Body of pancreas (tissue), 4 donors: ENCODE measurements at regions not wholly inside any gene's neighbourhood (a gene's known extent, or its start where the extent isn't known, plus 50 kb on each side); places are given as distances from the start of the nearest gene placed in this dataset.

ENCODE experiments used
- ATAC-seq: fragments of 150-250 bp; one replicate; pipeline ENCODE4 v1.9.1; 2016
- DNase-seq, 4 donors: peaks; one replicate each; pipeline ENCODE4 v3.0.0-alpha.2; 2019
- H3K27ac ChIP-seq, 4 donors: fragments of 200-600 bp; sonication (generic); 1 replicate in 3 of 4; 2 replicates in 1 of 4; pipeline versions ENCODE4 v1.5.1 to v1.6.1; 2016 to 2019; ENCODE audit warnings: mild to moderate bottlenecking in 1 of 4, mixed read lengths in 1 of 4, moderate library complexity in 1 of 4
- H3K27me3 ChIP-seq, 2 donors: fragments of 200-600 bp; sonication (generic); one replicate each; pipeline ENCODE4 v1.6.0; 2016; ENCODE audit warnings: mild to moderate bottlenecking in 1 of 2
- H3K36me3 ChIP-seq, 2 donors: fragments of 200-600 bp; sonication (generic); replicated peaks in 1 of 2; 2 replicates each; pipeline ENCODE4 v1.5.1; 2016; ENCODE audit warnings: low read depth in 2 of 2; ENCODE audit not compliant: insufficient read depth in 1 of 2
- H3K4me1 ChIP-seq: fragments of 200-600 bp; sonication (generic); one replicate; pipeline ENCODE4 v1.6.0; 2016
- H3K4me3 ChIP-seq, 2 donors: fragments of 200-600 bp; sonication (generic); 1 replicate in 1 of 2; 2 replicates in 1 of 2; pipeline ENCODE4 v1.5.1; 2016 to 2019
- H3K9me3 ChIP-seq, 3 donors: fragments of 200-600 bp; sonication (generic); 1 replicate in 2 of 3; 2 replicates in 1 of 3; pipeline ENCODE4 v1.5.1; 2016
- CTCF ChIP-seq, 7 experiments: fragments of 450-650 bp in 4 of 7; fragments of 200-600 bp in 3 of 7; sonication (generic) in 3 of 7; IDR thresholded peaks; one replicate each; pipeline ENCODE4 v1.5.1; 2016 to 2019; ENCODE audit warnings: antibody characterized with exemption in 7 of 7
- POLR2A ChIP-seq, 3 donors: fragments of 450-650 bp; IDR thresholded peaks; one replicate each; pipeline ENCODE4 v1.6.1; 2016; ENCODE audit warnings: antibody characterized with exemption in 3 of 3, mild to moderate bottlenecking in 2 of 3
- WGBS, 2 donors: methylation state at CpG; one replicate each; pipeline ENCODE4 v1.1.5; 2017; 5-methylcytosine and 5-hydroxymethylcytosine counted together
- intact Hi-C: fragments of 100-400 bp; cut with DNase I; formaldehyde crosslinking; loops from one replicate; pipeline ENCODE4 v1.15.1; 2023

- Histone ChIP-seq H3K36me3 (no peaks in the 10 kb centered on the region), H3K4me1 (no peaks in the 10 kb centered on the region), H3K27ac (no peak overlapping the region), H3K9me3 (peaks cover 0 to 4% (median 0%) of the 10 kb centered on the region in 3 donors), H3K27me3 (no peaks in the 10 kb centered on the region), H3K4me3 (no peak overlapping the region)
- 43 to 63% methylated on average over 1 of the region's 1 CpG for WGBS, 2 donors
- no peak for DNase-seq
- no peak for TF ChIP-seq POLR2A (IDR thresholded peaks at IDR 0.05)
- TF ChIP-seq CTCF (IDR thresholded peaks at IDR 0.05): no peak
- intact Hi-C loops: no loop called here
- ATAC-seq: no peak
Observed at GRCh38 chr4:12929784-12930183, 554.4 kb downstream of the RAB28 start.

GRCh38 chr4:12928751-12929150, 555.4 kb downstream of the RAB28 start:
- no peaks in the 10 kb centered on the region for H3K36me3 ChIP-seq
- no peaks in the 10 kb centered on the region for H3K27me3 ChIP-seq
- no peak for TF ChIP-seq POLR2A (IDR thresholded peaks at IDR 0.05)
- no peak for TF ChIP-seq CTCF (IDR thresholded peaks at IDR 0.05)
- DNase-seq: no peak
- no peak overlapping the region for H3K4me3 ChIP-seq
- ATAC-seq: no peak
- intact Hi-C loops: no loop called here
- no peaks in the 10 kb centered on the region for H3K4me1 ChIP-seq
- no peak overlapping the region for H3K27ac ChIP-seq
- H3K9me3 ChIP-seq: peaks cover 0 to 4% (median 0%) of the 10 kb centered on the region in 3 donors

DNA sequence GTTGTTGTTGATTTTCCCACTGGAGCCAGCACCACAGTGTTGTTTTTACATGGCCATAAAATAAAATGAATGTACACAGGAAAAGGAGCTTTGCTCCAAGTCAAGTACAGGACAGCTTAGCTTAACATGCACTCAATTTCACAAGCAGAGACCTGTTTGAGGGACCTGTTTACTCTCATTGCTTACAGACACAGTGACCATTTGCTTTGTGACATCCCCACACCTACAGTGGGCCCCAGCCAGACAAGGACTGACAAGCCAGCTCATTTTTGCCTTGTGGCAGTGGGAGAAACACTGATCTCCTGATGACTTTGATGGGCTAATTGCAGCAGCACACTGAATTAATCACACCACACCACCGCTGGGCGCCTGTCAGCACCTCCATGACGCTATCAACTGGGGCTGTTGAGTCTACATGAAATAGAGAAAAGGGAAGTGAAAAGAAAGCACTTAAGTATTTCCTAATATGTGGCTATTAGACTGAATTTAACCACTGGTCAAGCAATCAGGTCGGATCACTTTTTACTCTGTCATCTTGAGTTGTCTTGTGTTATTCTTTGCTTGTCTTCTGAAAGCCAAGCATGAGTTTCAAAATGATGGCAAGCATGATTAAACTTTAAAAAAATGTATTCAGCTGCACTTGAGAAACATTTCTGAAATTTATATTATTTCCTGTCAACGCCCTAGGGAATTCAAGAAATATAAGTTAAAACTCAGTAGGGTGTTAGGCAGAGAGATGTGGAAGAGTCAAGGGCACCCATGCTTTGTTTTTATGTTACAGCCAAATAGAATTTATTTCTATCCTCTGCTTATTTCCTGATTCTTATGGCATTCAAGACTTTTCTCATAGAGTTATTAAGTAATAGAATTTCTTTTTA, 557.7 kb downstream of the RAB28 start:
- intact Hi-C loops: no loop called here
- H3K4me3 ChIP-seq: no peak overlapping the region
- DNase-seq (no peak), ATAC-seq (no peak)
- H3K27me3 ChIP-seq: no peaks in the 10 kb centered on the region
- H3K27ac ChIP-seq: no peak overlapping the region
- H3K9me3 ChIP-seq: peaks cover 0 to 4% (median 0%) of the 10 kb centered on the region in 3 donors
- WGBS, 2 donors: 70 to 71% methylated on average over 5 of the region's 5 CpGs
- TF ChIP-seq CTCF (IDR thresholded peaks at IDR 0.05) (no peak), POLR2A (IDR thresholded peaks at IDR 0.05) (no peak)
- no peaks in the 10 kb centered on the region for H3K36me3 ChIP-seq
- no peaks in the 10 kb centered on the region for H3K4me1 ChIP-seq

DNA sequence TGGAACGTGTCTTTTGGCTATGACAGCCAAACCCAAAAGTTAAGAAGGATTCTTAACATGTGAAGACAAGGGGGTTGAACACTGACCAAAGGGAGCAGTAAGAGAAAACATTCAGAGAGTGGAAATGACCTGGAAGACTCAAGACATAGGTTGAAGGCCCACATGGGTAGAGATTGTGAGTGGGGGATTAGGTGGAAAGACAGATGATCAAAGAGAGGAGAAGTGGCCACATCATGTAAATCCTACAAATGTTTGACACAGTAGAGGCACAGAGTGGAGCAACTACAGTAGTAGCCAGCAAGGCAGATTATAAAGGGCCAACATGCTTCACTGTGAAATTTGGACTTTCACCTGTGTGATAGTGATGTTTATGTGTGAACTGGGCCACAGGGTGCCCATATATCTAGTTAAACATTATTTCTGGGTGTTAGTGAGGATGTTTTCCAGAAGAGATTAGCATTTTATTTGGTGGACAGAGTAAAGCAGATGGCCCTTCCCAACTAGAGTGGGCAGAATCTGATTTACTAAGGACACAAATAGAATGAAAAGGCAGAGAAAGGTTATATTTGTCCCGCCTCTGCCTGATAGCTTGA, 559.3 kb downstream of the RAB28 start:
- 76 to 90% methylated on average over 2 of the region's 2 CpGs for WGBS, 2 donors
- TF ChIP-seq CTCF (IDR thresholded peaks at IDR 0.05) (no peak), POLR2A (IDR thresholded peaks at IDR 0.05) (no peak)
- ATAC-seq: no peak

More for the DNA sequence above, 559.3 kb downstream of the RAB28 start:
- Histone ChIP-seq H3K27me3 (no peaks in the 10 kb centered on the region), H3K27ac (no peak overlapping the region), H3K4me1 (no peaks in the 10 kb centered on the region), H3K36me3 (no peaks in the 10 kb centered on the region), H3K4me3 (no peak overlapping the region), H3K9me3 (peaks cover 0 to 2% (median 0%) of the 10 kb centered on the region in 3 donors)
- no peak for DNase-seq
- intact Hi-C loops: no loop called here
